OCI-LY7 (cell line): ENCODE measurements at regions not wholly inside any gene's neighbourhood (a gene's known extent, or its start where the extent isn't known, plus 50 kb on each side); places are given as distances from the start of the nearest gene placed in this dataset.

Experiments used
- EZH2phosphoT487 ChIP-seq: fragments of 200-600 bp; sonication (generic); IDR thresholded peaks from 2 replicates; pipeline ENCODE4 v1.6.1; 2018; ENCODE audit warnings: low read depth, borderline replicate concordance, mild to moderate bottlenecking, mixed run types, antibody characterized with exemption, low read length, moderate library complexity, mixed read lengths
- TF ChIP-seq, protein P1 (sequence below): fragments of 200-600 bp; sonication (generic); conservative IDR thresholded peaks from 2 replicates; pipeline ENCODE4 v1.5.1; 2014; ENCODE audit warnings: mild to moderate bottlenecking, antibody characterized with exemption, low read length, moderate library complexity, mixed read lengths

DNA sequence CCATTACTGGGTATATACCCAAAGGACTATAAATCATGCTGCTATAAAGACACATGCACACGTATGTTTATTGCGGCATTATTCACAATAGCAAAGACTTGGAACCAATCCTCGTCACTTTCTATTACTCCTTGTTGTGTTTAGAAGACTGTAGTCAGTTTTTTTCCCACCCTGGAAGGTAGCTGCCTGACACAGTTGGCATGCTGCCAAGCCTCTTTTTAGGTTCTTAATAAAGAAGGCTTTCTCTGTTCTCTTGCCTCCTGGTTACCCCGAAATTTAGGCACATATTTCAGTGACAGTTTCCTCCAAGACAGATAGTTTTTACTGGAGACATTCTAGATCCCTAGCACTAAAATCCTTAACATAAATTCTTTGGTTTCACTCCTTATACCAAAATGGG is 205.4 kb upstream of the PCSK5 start:
- TF ChIP-seq, protein P1, sequence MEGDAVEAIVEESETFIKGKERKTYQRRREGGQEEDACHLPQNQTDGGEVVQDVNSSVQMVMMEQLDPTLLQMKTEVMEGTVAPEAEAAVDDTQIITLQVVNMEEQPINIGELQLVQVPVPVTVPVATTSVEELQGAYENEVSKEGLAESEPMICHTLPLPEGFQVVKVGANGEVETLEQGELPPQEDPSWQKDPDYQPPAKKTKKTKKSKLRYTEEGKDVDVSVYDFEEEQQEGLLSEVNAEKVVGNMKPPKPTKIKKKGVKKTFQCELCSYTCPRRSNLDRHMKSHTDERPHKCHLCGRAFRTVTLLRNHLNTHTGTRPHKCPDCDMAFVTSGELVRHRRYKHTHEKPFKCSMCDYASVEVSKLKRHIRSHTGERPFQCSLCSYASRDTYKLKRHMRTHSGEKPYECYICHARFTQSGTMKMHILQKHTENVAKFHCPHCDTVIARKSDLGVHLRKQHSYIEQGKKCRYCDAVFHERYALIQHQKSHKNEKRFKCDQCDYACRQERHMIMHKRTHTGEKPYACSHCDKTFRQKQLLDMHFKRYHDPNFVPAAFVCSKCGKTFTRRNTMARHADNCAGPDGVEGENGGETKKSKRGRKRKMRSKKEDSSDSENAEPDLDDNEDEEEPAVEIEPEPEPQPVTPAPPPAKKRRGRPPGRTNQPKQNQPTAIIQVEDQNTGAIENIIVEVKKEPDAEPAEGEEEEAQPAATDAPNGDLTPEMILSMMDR, result no peak
- no peak for TF ChIP-seq EZH2phosphoT487
